Vagina (tissue), 2 donors: ENCODE measurements at regions not wholly inside any gene's neighbourhood (a gene's known extent, or its start where the extent isn't known, plus 50 kb on each side); places are given as distances from the start of the nearest gene placed in this dataset.

ENCODE experiments used
- CTCF ChIP-seq, 3 experiments: fragments of 450-650 bp in 2 of 3; fragments of 200-600 bp in 1 of 3; sonication (generic) in 1 of 3; IDR thresholded peaks; one replicate each; pipeline ENCODE4 v1.5.1; 2017 to 2019; ENCODE audit warnings: antibody characterized with exemption in 3 of 3, mild to moderate bottlenecking in 2 of 3, moderate library complexity in 2 of 3
- POLR2A ChIP-seq, 2 donors: fragments of 450-650 bp; IDR thresholded peaks; one replicate each; pipeline ENCODE4 v1.6.1; 2017; ENCODE audit warnings: antibody characterized with exemption in 2 of 2, mild to moderate bottlenecking in 2 of 2, moderate library complexity in 2 of 2
- POLR2AphosphoS5 ChIP-seq, 2 donors: sonication (generic); formaldehyde crosslinking; IDR thresholded peaks; one replicate each; pipeline ENCODE4 v1.9.0; 2017; ENCODE audit warnings: antibody characterized with exemption in 2 of 2, mild to moderate bottlenecking in 2 of 2, low read depth in 1 of 2; ENCODE audit not compliant: insufficient read depth in 1 of 2

- TF ChIP-seq CTCF (IDR thresholded peaks at IDR 0.05), result no peak
- no peak for TF ChIP-seq POLR2AphosphoS5 (IDR thresholded peaks at IDR 0.05; ENCODE audit: insufficient read depth in 1 of 2, low read depth in 1 of 2)
- no peak for TF ChIP-seq POLR2A (IDR thresholded peaks at IDR 0.05)
These were observed 68.6 kb upstream of the ITGA11 start for GRCh38 chr15:68500363-68501258.
